HEK293T (cell line): ENCODE measurements at regions not wholly inside any gene's neighbourhood (a gene's known extent, or its start where the extent isn't known, plus 50 kb on each side); places are given as distances from the start of the nearest gene placed in this dataset.

Experiments used
- BHLHE40 ChIP-seq: fragments of 450-650 bp; IDR thresholded peaks from 2 replicates; pipeline ENCODE4 v1.6.1; 2016; ENCODE audit warnings: mild to moderate bottlenecking, moderate library complexity, borderline replicate concordance
- FOXA1 ChIP-seq: fragments of 450-650 bp; IDR thresholded peaks from 2 replicates; pipeline ENCODE4 v1.6.1; 2016; ENCODE audit warnings: mild to moderate bottlenecking
- FOXK2 ChIP-seq: fragments of 450-650 bp; IDR thresholded peaks from 2 replicates; pipeline ENCODE4 v1.6.1; 2016; ENCODE audit warnings: mild to moderate bottlenecking
- SP1 ChIP-seq: fragments of 450-650 bp; IDR thresholded peaks from 2 replicates; pipeline ENCODE4 v1.6.1; 2017

DNA sequence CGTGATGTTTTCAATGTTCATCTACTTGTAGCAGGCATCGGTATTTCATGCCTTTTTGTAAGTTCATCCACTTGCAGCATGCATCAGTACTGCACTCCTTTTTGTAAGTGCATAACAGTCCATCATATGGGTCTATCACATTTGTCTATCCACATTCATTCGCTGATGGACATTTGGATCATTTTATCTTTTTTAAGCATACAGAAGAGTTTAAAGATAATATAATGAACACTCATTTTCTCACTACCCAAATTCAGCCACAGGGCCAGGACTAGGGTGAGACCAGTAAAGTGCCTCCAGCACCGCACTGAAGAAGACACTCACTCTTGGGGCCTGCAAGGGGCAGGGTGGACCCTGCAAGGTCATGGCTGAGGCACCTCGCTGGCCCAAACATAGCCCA is 309.6 kb downstream of the UACA start:
- TF ChIP-seq BHLHE40, result no peak
- no peak for TF ChIP-seq SP1
- no peak for TF ChIP-seq FOXK2
- no peak for TF ChIP-seq FOXA1
